AG08395 (cell line): ENCODE measurements at regions not wholly inside any gene's neighbourhood (a gene's known extent, or its start where the extent isn't known, plus 50 kb on each side); places are given as distances from the start of the nearest gene placed in this dataset.
"Not testable (repeated sequence)": the region's sequence is repeated elsewhere in the genome, so short reads cannot be mapped to it uniquely, and the experiment has no call there.

Source experiments
- DNase-seq: peaks from one replicate; pipeline ENCODE4 v3.0.0; 2012; ENCODE audit warnings: mixed read lengths, low spot score

DNA sequence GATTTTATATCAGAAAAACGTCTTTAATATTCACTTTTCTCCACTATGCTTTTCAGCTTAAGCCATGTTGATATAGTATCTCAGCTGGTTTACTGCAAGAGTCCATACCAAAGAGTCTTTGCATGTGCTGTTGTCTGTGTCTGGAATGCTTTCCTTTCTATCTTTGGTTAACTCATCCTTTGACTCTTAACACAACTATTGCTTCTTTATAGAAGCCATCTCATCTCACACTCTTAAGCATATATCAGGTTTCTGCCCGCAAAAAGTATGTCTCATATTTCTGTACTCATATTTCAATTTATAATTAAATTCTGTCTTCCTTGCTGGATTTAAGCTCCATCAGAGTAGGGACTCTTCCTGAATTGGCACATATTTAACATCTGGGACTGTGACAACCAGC lies 220.9 kb upstream of the KCNK2 start:
- no peak for DNase-seq

- no peak for DNase-seq
Observed at GRCh38 chr1:214862421-214862820, 220.1 kb upstream of the KCNK2 start.

- DNase-seq, result peak; percentile 50
Observed at GRCh38 chr1:214864896-214865688, 217.4 kb upstream of the KCNK2 start.

GRCh38 chr1:214870426-214870825 lies 212.1 kb upstream of the KCNK2 start:
- DNase-seq, result not testable (repeated sequence)

- no peak for DNase-seq
Observed at GRCh38 chr1:214880956-214881355, 201.6 kb upstream of the KCNK2 start.

- no peak for DNase-seq
Observed at GRCh38 chr1:214882616-214883015, 199.9 kb upstream of the KCNK2 start.

DNA sequence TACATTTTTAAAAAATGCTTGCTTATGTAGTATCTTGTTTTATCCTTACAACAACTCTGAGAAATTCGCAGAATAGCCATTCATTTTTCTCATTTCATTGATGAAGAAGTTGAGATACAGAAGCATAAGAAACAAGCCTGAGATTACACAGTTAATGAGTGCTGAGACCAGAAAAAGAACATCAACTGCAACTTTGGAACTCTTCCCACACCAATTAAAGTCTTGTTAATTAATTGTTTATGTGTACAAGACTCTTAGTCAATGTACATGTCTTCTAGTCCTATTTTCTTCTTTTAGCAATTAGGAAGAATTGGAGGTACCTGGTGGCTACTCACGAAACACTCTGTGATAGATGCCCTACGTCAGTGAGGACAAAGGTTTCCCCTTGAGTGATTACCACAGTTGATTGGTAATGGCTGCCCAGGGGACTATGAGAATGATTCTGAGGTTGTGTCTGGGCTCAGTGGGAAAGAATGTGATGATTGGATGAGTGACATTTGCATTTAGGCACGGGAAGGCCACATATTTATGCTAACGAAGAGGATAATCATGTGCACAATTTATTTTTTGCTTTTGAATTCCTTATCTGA lies 187.4 kb upstream of the KCNK2 start:
- DNase-seq, result no peak

DNA sequence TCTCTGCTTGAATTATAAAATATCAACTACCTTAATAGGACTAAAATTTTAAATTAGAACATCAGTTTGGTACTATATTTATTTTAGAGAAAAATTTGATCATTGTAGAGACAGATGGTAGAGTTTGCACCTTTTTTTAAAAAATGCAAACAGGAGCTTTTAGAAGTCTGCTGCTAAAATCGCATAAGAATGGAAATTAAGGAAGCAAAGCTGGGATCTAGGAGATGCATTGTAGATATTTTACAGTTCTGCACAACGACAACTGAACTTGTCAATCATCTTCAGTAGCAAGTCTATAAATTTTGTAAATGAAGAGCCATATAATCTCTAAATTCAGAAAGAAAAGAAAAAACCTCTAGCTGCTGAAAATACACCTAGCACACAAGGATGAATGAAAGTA lies 185.6 kb upstream of the KCNK2 start:
- DNase-seq, result no peak

DNA sequence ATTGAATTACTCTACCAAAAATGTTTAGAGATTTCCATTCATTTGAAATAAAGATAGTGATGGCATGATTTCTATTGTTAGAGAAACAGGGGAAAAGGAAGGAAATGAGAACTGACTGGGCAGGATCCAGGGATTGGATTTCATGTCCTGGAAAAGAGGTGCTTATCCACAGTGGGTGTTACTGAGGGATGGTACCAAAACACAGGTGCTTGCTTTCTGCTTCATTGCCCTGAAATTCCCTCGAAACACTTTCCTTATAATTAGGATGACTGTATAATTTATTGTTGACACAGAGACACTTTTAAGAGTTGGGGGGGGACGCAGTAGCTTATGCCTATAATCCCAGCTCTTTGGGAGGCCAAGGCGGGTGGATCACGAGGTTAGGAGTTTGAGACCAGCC lies 185.0 kb upstream of the KCNK2 start:
- no peak for DNase-seq

- no peak for DNase-seq
Observed at GRCh38 chr1:214898161-214898560, 184.4 kb upstream of the KCNK2 start.

GRCh38 chr1:214898718-214899117 lies 183.8 kb upstream of the KCNK2 start:
- no peak for DNase-seq

GRCh38 chr1:214899908-214900460 lies 182.6 kb upstream of the KCNK2 start:
- peak; percentile 49 for DNase-seq

DNA sequence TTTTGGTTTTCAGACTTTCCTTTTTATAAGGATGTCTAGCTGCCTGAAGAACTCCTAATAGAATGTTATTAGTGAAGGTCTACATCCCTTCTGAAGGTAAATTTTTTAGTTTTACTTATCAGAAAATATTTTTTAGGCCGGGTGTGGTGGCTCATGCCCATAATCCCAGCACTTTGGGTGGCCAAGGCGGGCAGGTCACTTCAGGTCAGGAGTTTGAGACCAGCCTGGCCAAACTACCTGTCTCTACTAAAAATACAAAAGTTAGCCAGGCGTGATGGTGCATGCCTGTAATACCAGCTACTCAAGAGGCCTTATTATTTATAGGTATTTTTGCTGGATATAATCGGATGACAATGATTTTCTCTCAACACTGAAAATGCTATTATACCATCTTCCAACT lies 181.9 kb upstream of the KCNK2 start:
- no peak for DNase-seq

GRCh38 chr1:214901718-214902117 lies 180.8 kb upstream of the KCNK2 start:
- DNase-seq, result peak; percentile 68

DNA sequence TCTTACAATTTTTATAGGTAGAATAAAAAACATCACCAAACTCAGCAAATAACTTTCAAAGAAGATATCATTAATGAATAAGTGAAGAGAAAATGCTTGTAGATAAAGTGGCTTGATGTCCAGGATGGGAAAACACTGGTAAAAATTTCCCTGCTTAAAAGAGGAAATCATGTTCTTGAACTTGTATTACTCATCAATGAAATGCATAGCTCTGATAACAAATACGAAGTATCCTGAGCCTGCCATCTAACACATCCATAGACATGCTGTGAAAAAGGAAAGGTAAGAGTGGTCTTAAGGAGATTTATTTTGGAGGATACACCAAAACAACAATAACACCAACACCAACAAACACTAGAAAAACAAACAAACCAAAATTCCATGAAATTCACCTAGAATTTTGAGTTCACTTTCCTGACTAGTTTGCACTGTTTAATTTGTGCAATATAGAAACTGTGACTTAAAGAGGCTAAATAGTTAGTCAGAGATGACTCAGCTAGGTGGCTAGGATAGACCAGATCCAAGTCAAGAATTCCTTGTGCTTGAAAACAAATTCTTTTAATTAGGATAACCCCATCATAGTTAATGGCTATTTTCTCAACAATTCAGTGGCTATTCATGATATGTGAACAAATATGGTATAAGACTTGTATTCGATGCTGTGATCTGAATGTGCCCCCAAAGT lies 179.8 kb upstream of the KCNK2 start:
- peak; percentile 62 for DNase-seq

- no peak for DNase-seq
Observed at GRCh38 chr1:214912127-214912526, 170.4 kb upstream of the KCNK2 start.

DNA sequence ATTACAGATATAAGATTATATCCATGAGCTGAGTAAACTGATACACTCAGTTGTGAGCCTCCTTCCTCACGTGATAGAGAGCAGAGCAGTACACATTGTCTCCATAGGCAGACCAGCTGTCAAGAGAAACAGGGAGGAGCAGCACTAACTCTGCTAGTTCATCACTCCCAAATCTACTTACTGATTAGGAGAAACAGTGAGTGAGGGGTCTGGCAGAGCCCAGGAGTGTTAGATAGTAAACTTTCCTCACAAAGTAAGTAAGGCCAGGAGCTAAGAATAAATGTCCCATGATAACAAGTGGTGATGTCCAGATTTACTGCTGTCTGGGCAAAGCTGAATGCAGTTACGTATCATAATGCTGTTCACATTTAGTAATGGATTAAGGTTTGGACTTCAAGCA lies 168.6 kb upstream of the KCNK2 start:
- DNase-seq, result no peak

DNA sequence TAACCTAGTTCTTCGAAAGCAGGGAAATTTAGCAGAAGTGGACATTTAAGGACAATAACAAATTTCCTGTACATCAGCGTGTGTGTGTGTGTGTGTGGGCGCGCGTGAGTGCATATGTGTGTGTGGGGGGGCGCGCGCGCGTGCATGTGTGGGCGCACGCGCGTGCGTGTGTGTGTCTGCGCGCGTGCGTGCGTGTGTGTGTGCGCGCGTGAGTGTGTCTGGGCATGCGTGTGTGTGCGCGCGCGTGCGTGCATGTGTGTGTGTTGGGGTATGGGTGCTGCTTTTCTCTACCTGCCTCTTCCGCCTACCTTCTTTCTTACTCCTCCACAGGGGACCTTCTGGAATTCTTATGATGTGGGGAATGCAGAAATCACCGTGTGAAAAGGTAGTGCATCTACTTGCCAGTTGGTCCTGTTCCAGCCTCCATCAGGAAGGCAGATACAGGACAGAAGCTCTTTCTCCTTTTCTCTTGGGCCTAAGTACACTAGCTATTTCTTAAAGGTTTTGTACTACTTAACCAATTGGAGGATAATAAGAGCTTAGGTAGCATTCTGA lies 165.4 kb upstream of the KCNK2 start:
- no peak for DNase-seq

DNA sequence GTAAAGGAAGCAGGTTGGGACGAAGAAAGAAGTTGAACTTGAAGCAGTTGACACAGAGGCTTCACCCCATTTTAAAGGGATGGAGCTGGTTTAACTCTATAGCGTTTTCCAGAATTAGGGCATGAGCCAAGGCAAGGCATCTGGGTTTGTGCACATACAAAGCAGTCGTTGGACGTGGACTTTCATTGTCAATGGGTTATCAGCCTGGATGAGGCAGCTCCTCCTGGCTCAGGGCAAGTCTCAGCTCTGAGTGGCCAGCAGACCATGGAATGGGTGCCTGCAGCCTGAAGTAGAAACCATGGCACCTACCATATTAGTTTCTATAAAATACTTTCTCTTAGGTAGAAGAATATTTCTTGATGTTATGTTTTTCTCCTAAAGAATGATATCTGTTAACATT lies 163.8 kb upstream of the KCNK2 start:
- DNase-seq, result no peak

DNA sequence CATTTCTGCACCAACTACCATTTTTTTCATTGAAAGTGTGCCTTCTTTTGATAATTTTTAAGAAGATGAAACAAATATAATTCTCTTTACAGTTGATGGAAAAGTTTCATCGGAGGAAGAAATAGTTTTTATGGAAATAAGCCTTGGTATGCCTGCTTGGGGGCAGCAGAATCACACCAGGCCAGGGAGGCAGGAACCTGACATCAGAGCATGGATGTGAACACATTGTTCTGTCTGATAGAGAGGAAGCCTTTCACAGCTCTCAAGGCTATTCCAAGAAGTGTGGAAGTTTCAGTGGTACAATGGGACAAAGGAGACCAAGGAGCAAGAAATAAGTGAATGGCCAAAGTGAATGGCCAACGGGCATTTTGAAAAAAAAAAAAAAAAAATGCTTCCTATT lies 162.2 kb upstream of the KCNK2 start:
- no peak for DNase-seq

- DNase-seq, result no peak
Observed at GRCh38 chr1:214923278-214923915, 159.1 kb upstream of the KCNK2 start.

DNA sequence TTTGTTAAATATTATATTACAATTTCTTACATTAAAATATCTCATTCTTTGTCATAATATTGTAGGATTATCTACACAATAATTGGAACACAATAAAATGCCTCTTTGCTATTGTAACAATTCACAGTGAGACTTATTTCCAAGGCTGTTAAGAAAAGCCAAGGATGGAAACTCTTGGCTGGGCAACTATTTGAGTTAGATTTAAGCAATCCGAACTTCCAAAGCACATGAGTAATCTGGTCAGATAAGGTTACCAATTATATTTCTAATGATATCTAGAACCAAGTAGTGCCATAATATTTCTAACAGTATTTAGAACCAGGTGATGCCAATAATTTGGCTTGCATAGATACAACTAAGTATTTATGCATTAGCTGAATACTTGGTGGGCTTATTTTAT lies 154.7 kb upstream of the KCNK2 start:
- no peak for DNase-seq
